ENCODE measurements at regions not wholly inside any gene's neighbourhood (a gene's known extent, or its start where the extent isn't known, plus 50 kb on each side); places are given as distances from the start of the nearest gene placed in this dataset.

- DNase-seq (ENCODE audit: low spot score), result no peak
Measured at GRCh38 chr4:138858419-138858818, 157.2 kb upstream of the NOCT start.

DNA sequence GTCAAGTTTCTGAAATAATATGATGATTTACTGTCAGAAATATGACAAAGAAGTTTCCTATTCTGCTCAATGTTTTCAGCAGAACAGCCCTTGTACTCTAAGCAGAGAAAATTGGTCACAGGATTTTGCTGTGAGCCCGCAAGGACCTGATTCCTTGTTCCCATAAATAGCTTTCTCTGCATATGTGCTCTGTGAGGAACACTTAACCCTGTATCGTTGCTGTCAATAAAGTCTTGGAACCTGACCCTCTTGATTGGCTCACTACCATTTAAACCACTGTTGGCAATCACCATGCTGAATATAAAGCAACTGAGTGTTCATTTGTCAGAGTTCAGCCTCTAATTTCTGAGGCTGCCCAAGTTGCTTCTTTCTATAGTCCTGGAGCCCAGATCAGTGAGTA, 158.2 kb upstream of the NOCT start:
- DNase-seq (ENCODE audit: low spot score), result no peak

DNA sequence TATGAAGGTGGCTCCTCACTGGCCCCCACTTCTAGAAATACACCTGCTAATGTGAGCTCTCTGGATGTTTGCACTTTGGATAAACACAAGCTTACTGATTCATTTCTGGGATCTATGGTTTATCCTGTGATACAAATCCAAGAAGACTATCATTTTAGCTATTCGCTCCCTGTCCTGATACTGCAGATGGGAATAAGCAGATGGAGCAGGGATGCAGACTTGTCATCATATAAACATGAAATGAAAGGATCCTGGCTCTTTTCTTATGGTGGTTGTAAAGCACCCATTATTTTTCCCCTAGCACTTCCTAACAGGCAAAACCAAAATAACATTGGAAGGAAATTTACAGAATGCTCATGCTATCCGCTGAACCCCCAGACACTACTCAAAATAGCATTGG, 162.9 kb upstream of the NOCT start:
- DNase-seq (ENCODE audit: low spot score), result no peak

- no peak for DNase-seq (ENCODE audit: low spot score)
Measured at GRCh38 chr4:138851391-138852335, 163.9 kb upstream of the NOCT start.

GRCh38 chr4:138845664-138846063, 169.9 kb upstream of the NOCT start:
- DNase-seq (ENCODE audit: low spot score), result no peak

- no peak for DNase-seq (ENCODE audit: low spot score)
Measured at GRCh38 chr4:138845054-138845453, 170.5 kb upstream of the NOCT start.

DNA sequence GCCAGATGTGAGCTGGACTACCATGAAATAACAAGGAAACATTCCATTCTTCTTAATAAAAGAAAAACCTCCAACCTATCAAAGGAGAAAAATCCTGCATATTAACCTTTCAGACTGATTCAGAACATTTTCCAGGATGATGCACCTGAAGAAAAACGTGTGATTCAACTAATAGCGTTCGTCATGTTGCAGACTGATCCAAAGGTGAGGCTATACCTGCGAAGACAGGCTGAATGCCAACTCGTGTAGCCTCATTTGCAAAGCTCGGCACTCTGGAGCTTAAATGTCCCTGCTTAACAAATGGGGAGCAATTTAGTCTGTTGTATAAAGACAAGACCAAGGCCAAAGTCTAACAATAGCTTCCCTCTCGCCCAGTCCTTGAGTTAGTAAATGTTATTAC, 172.0 kb upstream of the NOCT start:
- no peak for DNase-seq (ENCODE audit: low spot score)

DNA sequence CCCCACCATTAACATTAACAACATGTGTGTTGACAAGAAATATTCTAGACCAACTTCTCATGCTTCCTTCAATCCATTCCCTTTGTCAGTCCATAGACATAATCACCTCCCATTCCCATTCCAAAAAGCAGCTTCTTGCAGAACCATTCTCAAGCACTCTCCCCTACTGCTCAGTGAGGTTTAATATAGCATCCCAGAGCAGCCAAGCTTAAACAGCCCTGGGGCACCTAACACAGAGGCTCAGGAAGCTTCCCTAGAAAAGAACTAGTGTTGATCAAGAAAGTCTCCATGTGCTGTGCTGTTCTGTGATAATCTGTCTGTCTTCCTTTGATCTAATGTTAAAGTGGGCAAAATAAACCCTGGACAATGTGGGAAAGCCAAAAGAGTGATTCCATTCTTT, 174.2 kb upstream of the NOCT start:
- DNase-seq (ENCODE audit: low spot score), result no peak

- no peak for DNase-seq (ENCODE audit: low spot score)
Measured at GRCh38 chr4:138838251-138838650, 177.3 kb upstream of the NOCT start.

DNA sequence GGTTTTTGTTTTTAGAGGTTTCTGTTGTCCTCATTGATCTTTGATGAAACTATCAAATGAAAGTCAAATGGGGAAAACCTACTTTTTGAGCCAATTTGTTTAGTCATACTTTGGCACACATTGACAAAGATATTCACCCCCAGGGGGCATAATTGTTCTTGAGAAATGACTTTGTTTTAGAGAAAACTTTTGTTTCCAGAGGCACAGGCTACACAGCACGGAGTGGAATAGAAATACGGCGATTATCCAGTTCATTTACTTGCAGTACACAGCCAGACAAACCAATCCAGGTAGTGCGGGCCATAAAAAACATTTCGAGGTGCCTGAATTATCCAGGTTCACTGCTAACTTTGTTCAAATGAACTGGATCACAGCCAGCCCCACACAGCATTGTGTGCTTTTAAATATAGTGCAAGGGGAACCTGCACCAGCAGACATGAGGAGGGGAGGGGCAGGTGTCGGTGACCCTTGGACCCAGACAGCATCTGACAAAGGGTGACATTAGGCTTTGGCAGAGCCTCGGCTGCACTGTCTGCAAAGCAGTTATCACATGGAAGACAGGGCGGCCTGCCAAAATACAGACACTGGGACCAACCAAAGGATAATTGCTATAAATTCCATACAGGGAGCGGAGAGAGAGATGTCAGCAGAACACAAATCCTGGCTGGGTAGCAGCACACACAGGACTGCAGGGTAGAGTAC, 179.6 kb upstream of the NOCT start:
- DNase-seq (ENCODE audit: low spot score), result no peak

DNA sequence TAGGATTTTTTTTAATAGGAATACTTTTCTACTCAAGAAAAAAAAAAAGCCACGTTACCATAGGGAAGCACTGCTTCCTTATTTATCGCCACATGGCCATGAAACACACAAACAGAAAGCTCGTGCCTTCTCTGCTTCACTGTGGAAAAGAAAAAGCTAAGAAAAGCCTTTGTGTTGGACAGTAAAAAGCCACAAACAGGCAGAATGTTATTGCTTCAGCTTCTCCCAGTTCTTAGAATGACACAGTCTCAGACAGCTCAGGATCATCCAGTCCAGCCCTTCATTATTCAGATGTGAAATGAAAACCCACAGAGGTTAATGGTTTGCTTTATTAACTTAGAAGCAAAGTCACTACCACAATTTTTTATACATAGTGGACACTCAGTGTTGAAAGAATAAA, 181.6 kb upstream of the NOCT start:
- DNase-seq (ENCODE audit: low spot score), result no peak

GRCh38 chr4:138832563-138832962, 183.0 kb upstream of the NOCT start:
- DNase-seq (ENCODE audit: low spot score), result no peak

GRCh38 chr4:138831948-138832347, 183.6 kb upstream of the NOCT start:
- no peak for DNase-seq (ENCODE audit: low spot score)

GRCh38 chr4:138828926-138829325, 186.7 kb upstream of the NOCT start:
- DNase-seq (ENCODE audit: low spot score), result no peak

GRCh38 chr4:138826754-138827153, 188.8 kb upstream of the NOCT start:
- no peak for DNase-seq (ENCODE audit: low spot score)

- DNase-seq (ENCODE audit: low spot score), result no peak
Measured at GRCh38 chr4:138826322-138826721, 189.3 kb upstream of the NOCT start.

GRCh38 chr4:138821331-138821730, 194.2 kb upstream of the NOCT start:
- no peak for DNase-seq (ENCODE audit: low spot score)

DNA sequence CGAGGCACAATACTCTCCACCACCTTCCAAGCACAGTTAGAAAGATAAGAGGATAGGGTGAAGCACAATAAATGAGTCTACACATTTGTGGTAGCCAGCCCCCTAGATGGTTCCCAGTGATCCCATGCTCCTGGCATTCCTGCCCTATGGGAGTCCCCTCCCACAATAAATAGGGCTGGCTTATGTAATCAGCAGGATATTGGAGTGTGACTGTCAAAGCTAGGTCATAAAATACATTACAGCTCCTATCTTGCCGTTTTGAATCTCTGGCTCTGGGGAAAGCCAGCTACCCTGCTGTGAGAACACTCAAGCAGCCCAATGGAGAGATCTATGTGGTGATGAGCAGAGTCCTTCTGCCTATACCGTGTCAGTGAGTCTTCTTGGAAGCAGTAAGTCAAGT, 198.7 kb upstream of the NOCT start:
- DNase-seq (ENCODE audit: low spot score), result no peak

GRCh38 chr4:138815811-138816210, 199.8 kb upstream of the NOCT start:
- DNase-seq (ENCODE audit: low spot score), result no peak

DNA sequence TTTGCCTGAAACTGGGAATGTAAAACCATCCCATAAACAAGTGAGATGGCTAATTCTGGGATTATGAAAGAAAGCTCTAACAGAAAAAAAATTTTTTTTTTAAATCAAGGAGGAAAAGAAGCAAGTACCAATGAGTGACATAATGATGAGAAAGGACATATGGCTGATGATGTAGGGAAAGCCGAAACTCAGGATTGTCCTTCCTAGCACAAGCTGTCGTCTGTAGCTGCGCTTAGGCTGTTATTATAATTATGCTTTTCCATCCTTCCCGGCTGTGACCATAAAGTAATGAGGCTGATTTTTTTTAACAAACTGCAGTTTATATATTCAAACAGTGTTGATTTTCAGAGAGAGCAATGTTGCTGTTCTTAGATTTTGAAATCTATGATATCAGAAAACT, 209.8 kb upstream of the NOCT start:
- DNase-seq (ENCODE audit: low spot score), result no peak

GRCh38 chr4:138804711-138805110, 210.9 kb upstream of the NOCT start:
- no peak for DNase-seq (ENCODE audit: low spot score)

- DNase-seq (ENCODE audit: low spot score), result no peak
Measured at GRCh38 chr4:138803051-138803450, 212.5 kb upstream of the NOCT start.

DNA sequence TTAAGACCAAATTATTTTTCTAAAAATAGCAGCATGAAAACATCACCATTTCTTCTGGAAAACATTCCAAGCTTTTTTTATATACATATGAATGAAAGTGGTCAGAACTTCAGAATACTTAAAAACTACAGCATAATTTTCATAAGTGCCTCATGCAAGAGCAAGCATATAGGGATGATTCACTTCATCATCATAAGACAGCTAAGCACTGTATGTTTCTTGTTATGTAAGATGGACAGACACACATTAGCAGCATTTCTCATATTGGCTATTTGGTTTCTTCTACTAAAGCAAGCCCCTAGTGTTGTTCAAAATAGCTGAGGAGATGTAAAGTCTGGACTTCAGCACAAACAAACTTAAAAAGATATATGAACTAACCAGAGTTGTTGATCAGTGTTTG, 213.1 kb upstream of the NOCT start:
- DNase-seq (ENCODE audit: low spot score), result no peak

GRCh38 chr4:138800421-138800820, 215.2 kb upstream of the NOCT start:
- no peak for DNase-seq (ENCODE audit: low spot score)
